GM12874 (cell line): ENCODE measurements at regions not wholly inside any gene's neighbourhood (a gene's known extent, or its start where the extent isn't known, plus 50 kb on each side); places are given as distances from the start of the nearest gene placed in this dataset.

ENCODE experiments used
- CTCF ChIP-seq: IDR thresholded peaks from 2 replicates; pipeline ENCODE4 v1.5.1; 2011; ENCODE audit warnings: low read depth, mild to moderate bottlenecking, control low read depth, low read length, moderate library complexity; ENCODE audit not compliant: insufficient read depth

- no peak for TF ChIP-seq CTCF
Measured at GRCh38 chr19:30936276-30936675, 413.0 kb downstream of the TSHZ3 start.

GRCh38 chr19:30935146-30935545 lies 414.1 kb downstream of the TSHZ3 start:
- no peak for TF ChIP-seq CTCF

DNA sequence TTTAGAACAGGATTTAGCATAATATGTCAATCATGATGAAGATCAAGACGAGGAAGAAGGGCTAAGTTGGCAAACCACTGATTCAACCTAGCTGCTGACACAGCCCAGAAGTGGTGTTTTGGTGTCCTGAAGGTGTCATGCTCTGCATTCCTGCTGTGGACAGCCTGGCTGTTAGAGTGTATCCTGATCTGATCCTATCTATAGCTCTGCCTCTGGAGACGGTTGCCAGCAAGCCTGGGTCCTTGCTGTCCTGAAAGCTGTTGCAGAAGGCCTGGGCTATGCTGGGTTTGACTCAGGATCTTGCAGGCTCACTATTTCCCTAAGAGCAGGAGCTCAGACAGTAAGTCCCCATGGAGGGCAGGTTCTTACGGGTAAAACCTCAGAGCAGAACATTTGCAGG lies 416.4 kb downstream of the TSHZ3 start:
- no peak for TF ChIP-seq CTCF

DNA sequence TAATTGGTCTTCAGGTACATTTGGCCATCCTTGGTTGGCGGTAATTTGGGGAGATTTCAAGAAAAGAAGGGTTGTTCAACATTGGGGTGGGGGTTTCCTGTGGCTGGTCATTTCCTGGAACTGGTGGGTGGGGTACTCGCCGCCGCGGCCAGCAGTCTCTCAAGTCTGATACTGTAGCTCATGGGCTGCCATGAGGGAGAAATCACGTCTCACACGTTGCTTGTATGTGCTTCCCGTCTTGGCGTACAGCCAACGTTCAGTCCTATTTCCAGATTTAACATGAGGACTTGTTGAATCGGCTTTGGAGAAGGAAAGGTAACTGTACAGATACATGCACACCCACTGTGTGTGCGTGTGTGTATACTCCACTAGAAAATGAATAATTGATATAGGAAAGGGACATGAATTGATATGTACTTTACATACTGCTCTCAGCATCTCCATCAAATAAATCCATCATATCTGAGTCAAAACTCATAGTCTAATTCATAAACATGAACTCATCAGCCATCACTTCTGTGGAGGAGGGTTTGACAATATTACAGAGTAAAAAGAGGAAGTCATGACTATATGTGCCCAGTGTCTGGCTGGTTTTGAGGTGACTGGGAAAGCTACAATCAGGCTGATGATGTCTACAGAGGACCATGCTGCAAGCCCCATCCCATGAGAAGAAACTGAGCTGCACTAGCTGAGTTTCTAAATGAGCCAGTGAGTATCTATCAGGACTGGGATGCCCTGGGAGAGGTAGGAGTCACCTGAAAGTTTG lies 418.1 kb downstream of the TSHZ3 start:
- no peak for TF ChIP-seq CTCF

GRCh38 chr19:30927705-30928104 lies 421.5 kb downstream of the TSHZ3 start:
- no peak for TF ChIP-seq CTCF

DNA sequence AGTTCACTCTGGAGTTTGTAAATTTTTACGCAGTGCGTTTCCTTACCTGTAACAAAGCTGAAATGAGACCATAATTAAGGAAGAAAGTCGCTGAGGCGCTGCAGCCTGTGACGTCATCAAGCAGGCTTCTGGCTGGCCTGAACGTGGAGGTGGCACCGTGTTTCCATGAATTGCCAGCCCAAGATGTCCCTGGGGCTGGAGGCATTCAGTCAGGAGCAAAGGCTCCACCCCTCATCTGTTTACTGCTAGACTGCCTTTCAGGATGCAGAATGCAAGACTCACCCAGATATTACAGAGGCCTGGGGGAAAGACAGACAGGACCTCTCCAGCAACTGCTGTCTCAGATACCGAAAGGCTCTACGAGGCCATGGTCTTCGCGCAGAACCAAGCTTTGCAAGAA lies 424.6 kb downstream of the TSHZ3 start:
- TF ChIP-seq CTCF, result no peak

- no peak for TF ChIP-seq CTCF
Measured at GRCh38 chr19:30924069-30924636, 425.1 kb downstream of the TSHZ3 start.
